Keratinocyte (primary cell): ENCODE measurements at regions not wholly inside any gene's neighbourhood (a gene's known extent, or its start where the extent isn't known, plus 50 kb on each side); places are given as distances from the start of the nearest gene placed in this dataset.

Source experiments
- CTCF ChIP-seq, 3 experiments: IDR thresholded peaks in 1 of 3; conservative IDR thresholded peaks in 1 of 3; optimal IDR thresholded peaks in 1 of 3; 2 replicates in 2 of 3; 3 replicates in 1 of 3; pipeline versions ENCODE3 to v1.5.1; 2011; ENCODE audit warnings: low read length in 3 of 3, mild to moderate bottlenecking in 3 of 3, moderate library complexity in 2 of 3, control low read depth in 1 of 3, inconsistent platforms in 1 of 3; ENCODE audit not compliant: insufficient read depth in 2 of 3; ENCODE audit errors: extremely low read depth in 1 of 3
- EZH2 ChIP-seq: IDR thresholded peaks from one replicate; pipeline ENCODE4 v1.6.1; 2012; ENCODE audit warnings: inconsistent platforms, mild to moderate bottlenecking, low read length, moderate library complexity

GRCh38 chr2:95730813-95731212 is 139.0 kb downstream of the TRIM43 start:
- TF ChIP-seq CTCF (optimal IDR thresholded peaks at IDR 0.05 in 1 of 3, IDR thresholded peaks at IDR 0.05 in 1 of 3, conservative IDR thresholded peaks at IDR 0.05 in 1 of 3; ENCODE audit: extremely low read depth in 1 of 3, insufficient read depth in 2 of 3, low read length in 3 of 3): no peak
- no peak for TF ChIP-seq EZH2
